ENCODE measurements at regions not wholly inside any gene's neighbourhood (a gene's known extent, or its start where the extent isn't known, plus 50 kb on each side); places are given as distances from the start of the nearest gene placed in this dataset.

- H3K4me1 ChIP-seq (ENCODE audit: control insufficient read depth, insufficient read depth, low read length) = no peaks in the 10 kb centered on the region
- no peaks in the 10 kb centered on the region for H3K27me3 ChIP-seq (ENCODE audit: control insufficient read depth, insufficient read depth, low read length)
- no peak overlapping the region for H4K5ac ChIP-seq (ENCODE audit: low read depth, low read length)
- DNase-seq = no peak
- no peak overlapping the region for H2AK9ac ChIP-seq (replicated peaks; ENCODE audit: low read depth, low read length, poor library complexity)
- no peak overlapping the region for H4K8ac ChIP-seq (ENCODE audit: low read depth in 2 of 2, low read length in 2 of 2)
- no peak overlapping the region for H2AFZ ChIP-seq (replicated peaks; ENCODE audit: low read length, poor library complexity)
- H3K79me1 ChIP-seq (ENCODE audit: low read depth in 1 of 2, low read length in 2 of 2) = no peaks in the 10 kb centered on the region
- no peak overlapping the region for H3K9ac ChIP-seq (ENCODE audit: low read depth, low read length)
- ChIA-PET CTCF (no interaction called here), POLR2A (ENCODE audit: unreplicated experiment) (no interaction called here)
- H3K9me1 ChIP-seq (ENCODE audit: insufficient read depth, low read length) = no peaks in the 10 kb centered on the region
- no peak for ATAC-seq (ENCODE audit: low read depth)
- in situ Hi-C loops (cut with MboI; ENCODE audit: low sequenced_read_pairs) = no loop called here
- no peaks in the 10 kb centered on the region for H3K36me3 ChIP-seq (ENCODE audit: control insufficient read depth, insufficient read depth, low read length)
- H2BK20ac ChIP-seq (ENCODE audit: low read depth, low read length) = no peak overlapping the region
- no peak overlapping the region for H3K27ac ChIP-seq (ENCODE audit: insufficient read depth, low read length)
- no peak overlapping the region for H3K56ac ChIP-seq (ENCODE audit: extremely low read depth, insufficient read depth, low read length)
- H4K91ac ChIP-seq (ENCODE audit: insufficient read depth, low read depth, low read length) = no peak overlapping the region
- no TSS peak for BruUV-seq (replicated peaks)
- H3K18ac ChIP-seq (ENCODE audit: low read depth, low read length) = no peak overlapping the region
- no peak overlapping the region for H2AK5ac ChIP-seq (ENCODE audit: low read depth, low read length)
- no peaks in the 10 kb centered on the region for H3K9me3 ChIP-seq (ENCODE audit: control insufficient read depth, insufficient read depth, low read length)
- no peak overlapping the region for H2BK120ac ChIP-seq (ENCODE audit: low read depth, low read length)
- no peak overlapping the region for H3K4me3 ChIP-seq (ENCODE audit: insufficient read depth, low read depth, low read length)
- TF ChIP-seq CTCF (conservative IDR thresholded peaks at IDR 0.05; ENCODE audit: low read depth, low read length) (no peak), RFX5 (IDR thresholded peaks at IDR 0.05; ENCODE audit: low read depth, low read length) (no peak), RAD21 (IDR thresholded peaks at IDR 0.05; ENCODE audit: low read length) (no peak), ELK1 (IDR thresholded peaks at IDR 0.05; ENCODE audit: borderline replicate concordance, low read depth, low read length) (no peak), MAZ (IDR thresholded peaks at IDR 0.05; ENCODE audit: borderline replicate concordance, low read depth, low read length) (no peak), SMC3 (IDR thresholded peaks at IDR 0.05; ENCODE audit: low read depth, low read length) (no peak), FOS (IDR thresholded peaks at IDR 0.05; ENCODE audit: low read depth, low read length) (no peak), BHLHE40 (IDR thresholded peaks at IDR 0.05; ENCODE audit: low read depth, low read length) (no peak), POLR2A (IDR thresholded peaks at IDR 0.05; ENCODE audit: low read depth, low read length) (no peak), MAFK (IDR thresholded peaks at IDR 0.05; ENCODE audit: low read depth, low read length) (no peak), NFE2L2 (IDR thresholded peaks at IDR 0.05; ENCODE audit: low read depth, low read length) (no peak), CHD1 (IDR thresholded peaks at IDR 0.05; ENCODE audit: low read depth, low read length) (no peak), RCOR1 (IDR thresholded peaks at IDR 0.05; ENCODE audit: insufficient replicate concordance, low read length) (no peak), CEBPB (IDR thresholded peaks at IDR 0.05; ENCODE audit: low read depth, low read length) (no peak), MXI1 (IDR thresholded peaks at IDR 0.05; ENCODE audit: borderline replicate concordance, low read depth, low read length) (no peak)
- TF ChIP-seq, protein P1, sequence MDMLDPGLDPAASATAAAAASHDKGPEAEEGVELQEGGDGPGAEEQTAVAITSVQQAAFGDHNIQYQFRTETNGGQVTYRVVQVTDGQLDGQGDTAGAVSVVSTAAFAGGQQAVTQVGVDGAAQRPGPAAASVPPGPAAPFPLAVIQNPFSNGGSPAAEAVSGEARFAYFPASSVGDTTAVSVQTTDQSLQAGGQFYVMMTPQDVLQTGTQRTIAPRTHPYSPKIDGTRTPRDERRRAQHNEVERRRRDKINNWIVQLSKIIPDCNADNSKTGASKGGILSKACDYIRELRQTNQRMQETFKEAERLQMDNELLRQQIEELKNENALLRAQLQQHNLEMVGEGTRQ (IDR thresholded peaks at IDR 0.05; ENCODE audit: low read depth, low read length) = no peak
- dilution Hi-C loops (cut with HindIII; ENCODE audit: low sequenced_read_pairs, unreplicated experiment) = no loop called here
- H3K14ac ChIP-seq (replicated peaks; ENCODE audit: low read depth, low read length) = no peak overlapping the region
- intact Hi-C loops (cut with micrococcal nuclease) = no loop called here
- H3K23ac ChIP-seq (ENCODE audit: low read depth, low read length) = no peak overlapping the region
- no CpG with 5 or more reads among the region's 5 CpGs for WGBS, 2 experiments (ENCODE audit: extremely low coverage in 2 of 2, insufficient read length in 1 of 2)
- H4K20me1 ChIP-seq (ENCODE audit: insufficient read depth, low read length) = no peaks in the 10 kb centered on the region
- H3K4ac ChIP-seq (ENCODE audit: low read depth, low read length) = no peak overlapping the region
- no peak overlapping the region for H2BK5ac ChIP-seq (ENCODE audit: low read depth, low read length, poor library complexity, severe bottlenecking)
- no peak overlapping the region for H3K4me2 ChIP-seq (ENCODE audit: low read depth, low read length)
- no peak overlapping the region for H2BK15ac ChIP-seq (ENCODE audit: low read depth, low read length)
These were observed 344.4 kb downstream of the MAN2A1 start for GRCh38 chr5:110034056-110034600.

Data from IMR-90 (cell line).